ENCODE measurements at regions not wholly inside any gene's neighbourhood (a gene's known extent, or its start where the extent isn't known, plus 50 kb on each side); places are given as distances from the start of the nearest gene placed in this dataset.
"Not testable (repeated sequence)": the region's sequence is repeated elsewhere in the genome, so short reads cannot be mapped to it uniquely, and the experiment has no call there.

GRCh38 chr4:37771771-37772170 lies 54.7 kb upstream of the PGM2 start:
- no peak for DNase-seq

GRCh38 chr4:37770016-37770415 lies 56.5 kb upstream of the PGM2 start:
- DNase-seq = no peak

GRCh38 chr4:37769391-37769989 lies 57.0 kb upstream of the PGM2 start:
- no peak for DNase-seq

- DNase-seq = peak; percentile 20 to 54 (median 24)
Observed at GRCh38 chr4:37767546-37767945, 58.9 kb upstream of the PGM2 start.

- no peak for DNase-seq
Observed at GRCh38 chr4:37767019-37767418, 59.5 kb upstream of the PGM2 start.

GRCh38 chr4:37765741-37766140 lies 60.7 kb upstream of the PGM2 start:
- DNase-seq = no peak

- no peak for DNase-seq
Observed at GRCh38 chr4:37763831-37764230, 62.7 kb upstream of the PGM2 start.

- DNase-seq = no peak
Observed at GRCh38 chr4:37762991-37763368, 63.5 kb upstream of the PGM2 start.

- DNase-seq = peak in 1 of 3 donors; percentile 4
Observed at GRCh38 chr4:37762294-37762990, 64.0 kb upstream of the PGM2 start.

GRCh38 chr4:37760840-37761239 lies 65.6 kb upstream of the PGM2 start:
- DNase-seq = no peak

GRCh38 chr4:37759833-37760232 lies 66.7 kb upstream of the PGM2 start:
- DNase-seq = no peak

- DNase-seq = peak in 2 of 3 donors; percentile 20 to 45
Observed at GRCh38 chr4:37758226-37758625, 68.3 kb upstream of the PGM2 start.

- no peak for DNase-seq
Observed at GRCh38 chr4:37757761-37758160, 68.7 kb upstream of the PGM2 start.

- no peak for DNase-seq
Observed at GRCh38 chr4:37757121-37757520, 69.4 kb upstream of the PGM2 start.

- DNase-seq = peak in 1 of 3 donors; percentile 32
Observed at GRCh38 chr4:37754410-37755185, 68.4 kb upstream of the RELL1 start.

- no peak for DNase-seq
Observed at GRCh38 chr4:37749398-37749988, 63.3 kb upstream of the RELL1 start.

- DNase-seq = peak in 1 of 3 donors; percentile 44
Observed at GRCh38 chr4:37748485-37748884, 62.3 kb upstream of the RELL1 start.

GRCh38 chr4:37747772-37748330 lies 61.7 kb upstream of the RELL1 start:
- no peak for DNase-seq

GRCh38 chr4:37746852-37747251 lies 60.7 kb upstream of the RELL1 start:
- not testable (repeated sequence) for DNase-seq

GRCh38 chr4:37745946-37746345 lies 59.8 kb upstream of the RELL1 start:
- no peak for DNase-seq

GRCh38 chr4:37742149-37742548 lies 56.0 kb upstream of the RELL1 start:
- no peak for DNase-seq

- no peak for DNase-seq
Observed at GRCh38 chr4:37741564-37741963, 55.4 kb upstream of the RELL1 start.

All from muscle of back (tissue), 3 donors.